ENCODE measurements at regions not wholly inside any gene's neighbourhood (a gene's known extent, or its start where the extent isn't known, plus 50 kb on each side); places are given as distances from the start of the nearest gene placed in this dataset.

DNA sequence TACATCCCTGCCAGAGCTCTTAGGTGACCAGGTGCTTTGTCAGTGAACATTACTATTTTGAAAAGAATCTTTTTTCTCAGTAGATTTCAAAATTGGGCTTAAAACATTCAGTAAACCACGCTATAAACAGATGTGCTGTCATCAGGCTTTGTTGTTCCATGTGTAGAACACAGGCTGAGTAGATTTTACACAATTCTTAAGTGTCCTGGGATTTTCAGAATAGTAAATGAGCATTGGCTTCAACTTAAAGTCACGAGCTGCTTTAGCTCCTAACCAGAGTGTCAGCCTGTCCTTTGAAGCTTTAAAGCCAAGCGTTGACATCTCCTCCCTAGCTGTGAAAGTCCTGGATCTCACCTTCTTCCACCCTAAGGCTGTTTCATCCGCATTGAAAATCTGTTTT is 83.6 kb downstream of the CARTPT start (continued):
- TF ChIP-seq, protein P1, sequence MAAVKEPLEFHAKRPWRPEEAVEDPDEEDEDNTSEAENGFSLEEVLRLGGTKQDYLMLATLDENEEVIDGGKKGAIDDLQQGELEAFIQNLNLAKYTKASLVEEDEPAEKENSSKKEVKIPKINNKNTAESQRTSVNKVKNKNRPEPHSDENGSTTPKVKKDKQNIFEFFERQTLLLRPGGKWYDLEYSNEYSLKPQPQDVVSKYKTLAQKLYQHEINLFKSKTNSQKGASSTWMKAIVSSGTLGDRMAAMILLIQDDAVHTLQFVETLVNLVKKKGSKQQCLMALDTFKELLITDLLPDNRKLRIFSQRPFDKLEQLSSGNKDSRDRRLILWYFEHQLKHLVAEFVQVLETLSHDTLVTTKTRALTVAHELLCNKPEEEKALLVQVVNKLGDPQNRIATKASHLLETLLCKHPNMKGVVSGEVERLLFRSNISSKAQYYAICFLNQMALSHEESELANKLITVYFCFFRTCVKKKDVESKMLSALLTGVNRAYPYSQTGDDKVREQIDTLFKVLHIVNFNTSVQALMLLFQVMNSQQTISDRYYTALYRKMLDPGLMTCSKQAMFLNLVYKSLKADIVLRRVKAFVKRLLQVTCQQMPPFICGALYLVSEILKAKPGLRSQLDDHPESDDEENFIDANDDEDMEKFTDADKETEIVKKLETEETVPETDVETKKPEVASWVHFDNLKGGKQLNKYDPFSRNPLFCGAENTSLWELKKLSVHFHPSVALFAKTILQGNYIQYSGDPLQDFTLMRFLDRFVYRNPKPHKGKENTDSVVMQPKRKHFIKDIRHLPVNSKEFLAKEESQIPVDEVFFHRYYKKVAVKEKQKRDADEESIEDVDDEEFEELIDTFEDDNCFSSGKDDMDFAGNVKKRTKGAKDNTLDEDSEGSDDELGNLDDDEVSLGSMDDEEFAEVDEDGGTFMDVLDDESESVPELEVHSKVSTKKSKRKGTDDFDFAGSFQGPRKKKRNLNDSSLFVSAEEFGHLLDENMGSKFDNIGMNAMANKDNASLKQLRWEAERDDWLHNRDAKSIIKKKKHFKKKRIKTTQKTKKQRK (IDR thresholded peaks at IDR 0.05; ENCODE audit: low read length), result no peak
- no peak for TF ChIP-seq ZBTB7B (CRISPR knock-in tag; IDR thresholded peaks at IDR 0.05)
- TF ChIP-seq CEBPG (CRISPR knock-in tag; IDR thresholded peaks at IDR 0.05), result no peak
- no peak for TF ChIP-seq RARA (CRISPR knock-in tag; IDR thresholded peaks at IDR 0.05)
- TF ChIP-seq GFI1 (CRISPR knock-in tag; IDR thresholded peaks at IDR 0.05; ENCODE audit: borderline replicate concordance), result no peak
- no peak for TF ChIP-seq YEATS2 (CRISPR knock-in tag; IDR thresholded peaks at IDR 0.05; ENCODE audit: borderline replicate concordance)
- TF ChIP-seq NFE2L1 (CRISPR knock-in tag; IDR thresholded peaks at IDR 0.05; ENCODE audit: borderline replicate concordance), result no peak
- no peak for TF ChIP-seq TOE1 (CRISPR knock-in tag; IDR thresholded peaks at IDR 0.05)
- TF ChIP-seq ZFP1 (CRISPR knock-in tag; IDR thresholded peaks at IDR 0.05), result no peak

DNA sequence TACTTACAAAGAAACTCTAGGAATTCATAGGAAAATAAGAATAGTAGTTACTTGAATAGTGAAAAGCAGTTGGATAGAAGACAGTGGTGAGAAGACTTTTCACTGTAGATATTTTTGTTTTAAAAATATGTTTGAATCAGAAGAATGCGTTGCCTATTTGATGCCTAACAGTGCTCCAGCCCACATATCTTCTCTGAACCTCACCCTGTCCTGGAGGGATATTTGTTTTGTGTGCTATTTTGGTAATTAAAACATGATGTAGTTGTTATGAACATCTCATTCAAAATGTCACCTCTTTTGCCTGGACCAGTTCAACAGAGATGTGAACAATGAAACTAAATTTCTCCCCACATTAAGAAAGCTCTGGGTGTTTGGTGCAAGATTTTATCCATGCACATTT is 87.6 kb downstream of the CARTPT start:
- BruUV-seq (replicated peaks), result no TSS peak
- POLR2A ChIA-PET, result no interaction called here
- no peak for FAIRE-seq
- no peak for TF ChIP-seq KLF9 (CRISPR knock-in tag; IDR thresholded peaks at IDR 0.05; ENCODE audit: low read depth)
- TF ChIP-seq CHD4 (IDR thresholded peaks at IDR 0.05; ENCODE audit: borderline replicate concordance, low read length), result no peak
- no peak for TF ChIP-seq FOXJ3 (CRISPR knock-in tag; IDR thresholded peaks at IDR 0.05; ENCODE audit: borderline replicate concordance)
- TF ChIP-seq JARID2 (CRISPR knock-in tag; IDR thresholded peaks at IDR 0.05; ENCODE audit: insufficient replicate concordance), result no peak
- TF ChIP-seq ZNF343 (CRISPR knock-in tag; IDR thresholded peaks at IDR 0.05), result no peak
- TF ChIP-seq SIX4 (CRISPR knock-in tag; IDR thresholded peaks at IDR 0.05), result no peak
- no peak for TF ChIP-seq ZNF10 (CRISPR knock-in tag; IDR thresholded peaks at IDR 0.05; ENCODE audit: borderline replicate concordance, low read depth)
- no peak for TF ChIP-seq ZNF772 (CRISPR knock-in tag; IDR thresholded peaks at IDR 0.05)
- Histone ChIP-seq H3K9ac (ENCODE audit: insufficient read depth, low read depth, low read length) (no peak overlapping the region), H3K4me2 (ENCODE audit: low read depth, low read length) (no peak overlapping the region), H4K20me1 (ENCODE audit: insufficient read depth, low read length) (no peaks in the 10 kb centered on the region), H3K27ac (ENCODE audit: extremely low read length, insufficient read depth, low read length) (no peak overlapping the region), H3K4me3 (replicated peaks in 1 of 3; ENCODE audit: insufficient read depth in 1 of 3, low read depth in 2 of 3, low read length in 3 of 3) (no peak overlapping the region), H3K27me3 (ENCODE audit: control insufficient read depth in 1 of 2, insufficient read depth in 2 of 2, low read length in 2 of 2) (no peaks in the 10 kb centered on the region; a peak in 1 of 5 replicates), H2AFZ (ENCODE audit: low read length) (no peak overlapping the region), H3K79me2 (ENCODE audit: insufficient read depth, low read length) (no peaks in the 10 kb centered on the region), H3K4me1 (ENCODE audit: insufficient read depth, low read length) (no peaks in the 10 kb centered on the region), H3K36me3 (replicated peaks in 1 of 2; ENCODE audit: control insufficient read depth in 1 of 2, insufficient read depth in 2 of 2, low read length in 2 of 2) (no peaks in the 10 kb centered on the region), H3K9me3 (ENCODE audit: low read length) (no peaks in the 10 kb centered on the region)
- DNase-seq (ENCODE audit: low spot score), result no peak
- CTCF ChIA-PET (ENCODE audit: low intra/inter-chr PET ratio, low total read pairs), result no interaction called here
- ATAC-seq, result no peak
- 61% methylated on average over 1 of the region's 1 CpG for WGBS (ENCODE audit: low lambda C conversion rate)
- intact Hi-C loops (cut with micrococcal nuclease; ENCODE audit: unreplicated experiment), result no loop called here
- in situ Hi-C loops (cut with HindIII; ENCODE audit: extremely low pct_ligation_motif_present, low pct_unique_long_range_greater_than_20kb), result no loop called here
